ENCODE measurements at regions not wholly inside any gene's neighbourhood (a gene's known extent, or its start where the extent isn't known, plus 50 kb on each side); places are given as distances from the start of the nearest gene placed in this dataset.

DNA sequence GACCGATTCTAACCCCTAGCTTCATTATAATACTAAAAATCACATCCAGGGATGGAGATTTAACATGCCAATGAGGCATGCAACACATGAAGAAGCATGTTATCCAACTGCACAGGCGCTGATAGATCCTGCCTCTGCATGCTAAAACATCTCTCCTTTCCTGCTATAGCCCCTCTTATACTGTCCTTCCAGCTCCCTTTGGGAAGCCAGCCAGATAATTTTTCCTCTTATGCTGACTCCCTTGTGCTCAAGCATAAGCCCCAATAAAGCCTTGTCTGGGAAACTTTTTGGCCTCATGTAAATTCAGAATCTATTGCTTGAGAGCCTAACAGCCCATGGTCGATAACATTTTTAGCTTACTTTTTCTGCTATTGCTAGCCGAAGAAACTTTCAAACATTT, 404.3 kb downstream of the EPM2A start:
- Histone ChIP-seq H3K27ac (no peak overlapping the region), H3K27me3 (no peaks in the 10 kb centered on the region), H3K4me3 (no peak overlapping the region), H3K4me1 (no peaks in the 10 kb centered on the region), H3K9me3 (no peaks in the 10 kb centered on the region), H3K36me3 (no peaks in the 10 kb centered on the region)
- FAIRE-seq = no peak
- intact Hi-C loops (cut with DNase I) = no loop called here
- 62 to 81% methylated on average over 4 of the region's 4 CpGs for WGBS, 2 donors
- no peak for DNase-seq
- ATAC-seq = no peak
- TF ChIP-seq, protein P1, sequence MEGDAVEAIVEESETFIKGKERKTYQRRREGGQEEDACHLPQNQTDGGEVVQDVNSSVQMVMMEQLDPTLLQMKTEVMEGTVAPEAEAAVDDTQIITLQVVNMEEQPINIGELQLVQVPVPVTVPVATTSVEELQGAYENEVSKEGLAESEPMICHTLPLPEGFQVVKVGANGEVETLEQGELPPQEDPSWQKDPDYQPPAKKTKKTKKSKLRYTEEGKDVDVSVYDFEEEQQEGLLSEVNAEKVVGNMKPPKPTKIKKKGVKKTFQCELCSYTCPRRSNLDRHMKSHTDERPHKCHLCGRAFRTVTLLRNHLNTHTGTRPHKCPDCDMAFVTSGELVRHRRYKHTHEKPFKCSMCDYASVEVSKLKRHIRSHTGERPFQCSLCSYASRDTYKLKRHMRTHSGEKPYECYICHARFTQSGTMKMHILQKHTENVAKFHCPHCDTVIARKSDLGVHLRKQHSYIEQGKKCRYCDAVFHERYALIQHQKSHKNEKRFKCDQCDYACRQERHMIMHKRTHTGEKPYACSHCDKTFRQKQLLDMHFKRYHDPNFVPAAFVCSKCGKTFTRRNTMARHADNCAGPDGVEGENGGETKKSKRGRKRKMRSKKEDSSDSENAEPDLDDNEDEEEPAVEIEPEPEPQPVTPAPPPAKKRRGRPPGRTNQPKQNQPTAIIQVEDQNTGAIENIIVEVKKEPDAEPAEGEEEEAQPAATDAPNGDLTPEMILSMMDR (IDR thresholded peaks at IDR 0.05) = no peak

DNA sequence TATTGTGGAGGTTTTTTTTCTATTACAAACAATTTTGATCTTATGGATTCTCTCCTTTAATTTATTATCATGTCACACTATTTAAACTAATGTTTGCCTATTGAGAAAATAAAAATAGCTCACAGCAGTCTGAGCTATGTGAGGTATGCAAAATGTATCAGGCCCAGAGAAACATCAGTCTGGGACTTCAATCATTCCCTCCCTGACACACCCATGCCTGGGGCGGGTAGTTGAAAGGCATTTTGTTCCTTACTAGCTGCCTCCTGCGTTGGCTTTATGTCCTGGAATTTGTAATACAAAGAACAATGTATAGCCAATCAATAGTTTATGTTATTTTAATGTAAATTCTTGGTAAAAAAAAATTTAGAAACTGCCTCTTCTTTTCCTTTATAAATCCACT, 403.3 kb downstream of the EPM2A start:
- intact Hi-C loops (cut with DNase I) = no loop called here
- H3K9me3 ChIP-seq = no peaks in the 10 kb centered on the region
- no peak overlapping the region for H3K27ac ChIP-seq
- no peak for ATAC-seq
- H3K4me3 ChIP-seq = no peak overlapping the region
- no peak for DNase-seq
- WGBS, 2 donors = 46 to 58% methylated on average over 2 of the region's 2 CpGs
- H3K4me1 ChIP-seq = no peaks in the 10 kb centered on the region
- no peak for FAIRE-seq
- TF ChIP-seq, protein P1 (IDR thresholded peaks at IDR 0.05) = no peak
- no peaks in the 10 kb centered on the region for H3K36me3 ChIP-seq
- H3K27me3 ChIP-seq = no peaks in the 10 kb centered on the region

DNA sequence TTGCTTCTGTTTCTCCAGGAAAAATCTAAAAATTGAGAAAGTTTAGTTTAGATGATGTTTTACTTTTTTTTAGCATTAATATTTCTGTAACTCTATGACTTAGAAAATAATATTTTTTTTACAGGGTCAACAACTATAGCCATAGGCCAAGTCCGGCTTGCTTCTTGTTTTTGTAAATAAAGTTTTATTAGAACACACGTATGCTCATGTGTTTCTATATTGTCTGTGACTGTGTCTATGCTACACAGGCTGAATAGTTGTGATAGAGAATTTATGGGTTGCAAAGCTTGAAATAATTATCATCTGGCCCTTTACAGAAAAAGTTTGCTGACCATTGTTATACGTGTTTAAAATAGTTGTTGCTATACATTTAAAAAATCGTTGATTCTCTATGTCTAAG, 399.2 kb downstream of the EPM2A start:
- Histone ChIP-seq H3K4me3 (no peak overlapping the region), H3K36me3 (no peaks in the 10 kb centered on the region), H3K27ac (no peak overlapping the region), H3K27me3 (no peaks in the 10 kb centered on the region), H3K4me1 (no peaks in the 10 kb centered on the region), H3K9me3 (no peaks in the 10 kb centered on the region)
- WGBS, 2 donors = 79 to 96% methylated on average over 4 of the region's 4 CpGs
- no peak for ATAC-seq
- intact Hi-C loops (cut with DNase I) = no loop called here
- TF ChIP-seq, protein P1 (IDR thresholded peaks at IDR 0.05) = no peak
- DNase-seq = no peak
- FAIRE-seq = no peak

DNA sequence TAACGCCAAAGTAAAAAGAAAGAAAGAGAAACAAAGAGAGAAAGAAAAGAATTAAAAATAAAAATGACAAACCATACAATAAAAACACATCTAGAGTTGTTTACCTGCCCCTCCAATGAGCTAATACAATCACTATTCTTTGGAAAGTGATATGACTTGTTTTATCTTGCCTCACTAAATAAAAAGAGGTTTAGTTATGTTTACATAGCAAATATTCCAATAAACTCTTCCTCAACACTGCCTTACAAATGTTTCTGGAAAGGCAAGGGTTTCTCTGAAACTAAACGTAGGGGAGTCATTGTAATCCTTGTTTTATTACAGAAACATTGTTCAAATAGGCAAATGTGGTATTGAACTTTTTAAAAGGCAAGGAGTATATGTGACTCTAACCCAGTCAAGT, 396.2 kb downstream of the EPM2A start:
- intact Hi-C loops (cut with DNase I) = no loop called here
- no peaks in the 10 kb centered on the region for H3K27me3 ChIP-seq
- ATAC-seq (no peak), DNase-seq (no peak), FAIRE-seq (no peak)
- no peak overlapping the region for H3K4me3 ChIP-seq
- H3K27ac ChIP-seq = no peak overlapping the region
- no peaks in the 10 kb centered on the region for H3K4me1 ChIP-seq
- H3K9me3 ChIP-seq = no peaks in the 10 kb centered on the region
- TF ChIP-seq, protein P1 (IDR thresholded peaks at IDR 0.05) = no peak
- H3K36me3 ChIP-seq = no peaks in the 10 kb centered on the region
- 32 to 33% methylated on average over 2 of the region's 2 CpGs for WGBS, 2 donors

DNA sequence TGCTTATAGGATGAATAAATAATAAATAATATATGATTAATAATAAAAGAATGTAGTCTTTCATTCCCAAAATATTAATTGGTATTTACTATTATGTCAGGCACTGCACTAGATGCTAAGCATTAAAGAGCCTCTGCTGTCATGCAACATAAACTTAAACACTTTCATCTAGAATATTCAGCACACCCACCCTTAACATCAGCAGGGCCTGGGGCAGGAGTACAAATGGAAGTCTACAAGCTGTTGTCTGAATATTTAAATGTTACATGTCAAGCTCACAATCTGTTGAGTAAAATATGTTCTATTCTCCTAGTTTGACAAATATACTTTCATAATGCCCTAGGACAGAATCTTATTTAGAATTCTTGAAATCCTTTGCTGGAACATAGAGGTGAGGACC, 395.1 kb downstream of the EPM2A start:
- no peak overlapping the region for H3K27ac ChIP-seq
- TF ChIP-seq, protein P1 (IDR thresholded peaks at IDR 0.05) = no peak
- no peaks in the 10 kb centered on the region for H3K27me3 ChIP-seq
- no peak for FAIRE-seq
- H3K4me3 ChIP-seq = no peak overlapping the region
- DNase-seq = no peak
- H3K9me3 ChIP-seq = no peaks in the 10 kb centered on the region
- no peaks in the 10 kb centered on the region for H3K36me3 ChIP-seq
- no peak for ATAC-seq
- H3K4me1 ChIP-seq = no peaks in the 10 kb centered on the region
- intact Hi-C loops (cut with DNase I) = no loop called here
